NCI-H345 treated with DMSO at 0.1 percent for 48 hours (cell line): ENCODE measurements at regions not wholly inside any gene's neighbourhood (a gene's known extent, or its start where the extent isn't known, plus 50 kb on each side); places are given as distances from the start of the nearest gene placed in this dataset.

ENCODE experiments used
- DNase-seq: peaks from one replicate; lab custom pipeline; 2025; ENCODE audit not compliant: unreplicated experiment; lab: John Stamatoyannopoulos, UW

DNA sequence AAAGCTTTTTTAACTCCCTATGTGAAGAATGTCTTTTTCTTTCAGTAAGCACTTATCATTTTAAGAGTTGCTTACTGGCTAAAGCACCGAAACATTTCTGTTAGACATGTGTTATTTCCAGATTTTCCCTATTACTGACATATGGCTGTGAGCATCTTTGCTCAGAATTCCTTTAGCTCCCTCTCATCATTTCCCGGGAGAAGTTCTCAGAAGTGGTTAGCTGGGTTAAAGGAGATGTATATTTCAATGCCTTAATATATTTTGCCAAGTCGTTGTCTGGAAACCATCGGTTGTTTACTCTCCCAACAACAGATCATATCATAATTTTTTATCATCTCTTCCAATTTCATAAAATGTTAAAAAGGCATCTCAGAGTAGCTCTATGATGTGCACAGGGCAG is 396.5 kb downstream of the OCA2 start:
- DNase-seq: no peak

DNA sequence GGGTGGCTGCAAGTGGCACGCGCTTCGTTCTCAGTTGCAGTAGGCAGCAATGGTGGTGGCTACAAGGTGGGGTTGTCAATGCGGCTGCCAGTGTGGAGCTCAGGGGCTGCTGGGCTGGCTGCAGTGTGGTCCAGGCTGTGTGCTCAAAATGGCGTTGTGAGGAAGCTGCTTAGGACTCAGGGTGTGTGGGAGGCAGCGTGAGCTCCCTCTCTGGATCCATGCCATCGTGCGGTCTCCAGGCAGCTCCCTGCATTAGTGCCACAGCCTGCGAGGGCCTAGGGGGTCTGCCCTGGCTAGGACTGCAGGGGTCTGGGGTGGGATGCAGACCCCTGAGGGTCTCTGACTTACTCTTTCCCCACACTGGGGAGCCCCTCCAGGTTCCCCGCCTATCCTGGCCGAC is 397.2 kb downstream of the OCA2 start:
- no peak for DNase-seq

DNA sequence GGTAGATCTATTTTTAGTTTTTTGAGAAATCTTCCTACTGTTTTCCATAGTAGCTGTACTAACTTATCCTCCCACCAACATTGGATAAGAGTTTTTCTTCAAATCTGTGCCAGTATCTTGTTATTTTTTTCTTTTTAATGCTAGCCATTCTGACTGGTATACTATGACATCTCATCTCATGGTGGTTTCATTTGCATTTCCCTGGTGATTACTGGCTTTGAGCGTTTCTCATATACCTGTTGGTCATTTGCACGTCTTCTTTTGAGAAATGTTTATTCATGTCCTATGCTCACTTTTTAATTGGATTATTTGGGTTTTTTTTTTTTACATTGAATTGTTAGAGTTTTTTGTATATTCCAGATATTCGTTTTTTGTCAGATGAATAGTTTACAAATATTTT is 398.1 kb downstream of the OCA2 start:
- no peak for DNase-seq

DNA sequence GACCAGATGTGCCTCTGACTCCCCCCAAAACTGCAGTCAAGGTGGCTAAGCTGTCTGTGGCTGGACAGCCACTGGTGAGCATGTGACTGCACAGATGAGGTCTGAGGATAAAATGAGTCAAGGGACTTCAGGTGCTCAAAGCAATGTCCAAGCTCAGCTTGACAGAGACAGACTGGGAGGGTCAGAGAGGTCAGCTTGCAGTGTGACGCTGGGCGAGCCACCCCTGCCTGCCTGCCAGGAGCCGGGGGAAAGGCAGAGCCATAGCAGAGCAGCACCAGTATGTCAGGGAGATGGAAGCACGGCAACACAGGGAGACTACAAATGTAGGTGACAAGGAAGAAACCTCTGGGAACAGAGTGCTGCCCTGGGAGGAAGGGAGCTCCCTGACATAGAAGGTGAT is 399.4 kb downstream of the OCA2 start:
- DNase-seq: no peak

DNA sequence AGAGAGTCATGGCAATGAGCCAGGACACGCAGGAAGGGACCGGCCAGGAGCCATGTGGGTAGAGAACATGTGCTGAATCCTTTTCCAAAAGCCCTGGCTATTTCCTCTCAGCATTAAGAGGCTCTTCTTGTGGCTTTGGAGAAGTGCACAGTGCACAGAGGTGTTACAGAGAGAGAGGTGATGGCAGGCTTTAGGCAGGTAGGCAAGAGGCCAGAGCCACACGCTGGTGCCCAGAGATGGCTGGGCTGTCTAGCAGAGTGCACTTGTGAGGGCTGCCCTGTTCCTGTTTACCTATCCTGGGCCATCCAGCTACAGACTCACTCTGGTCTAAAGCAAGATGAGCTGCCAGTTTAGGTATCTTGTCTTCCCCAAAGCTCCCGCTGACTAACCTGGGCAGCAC is 402.6 kb downstream of the OCA2 start:
- no peak for DNase-seq

DNA sequence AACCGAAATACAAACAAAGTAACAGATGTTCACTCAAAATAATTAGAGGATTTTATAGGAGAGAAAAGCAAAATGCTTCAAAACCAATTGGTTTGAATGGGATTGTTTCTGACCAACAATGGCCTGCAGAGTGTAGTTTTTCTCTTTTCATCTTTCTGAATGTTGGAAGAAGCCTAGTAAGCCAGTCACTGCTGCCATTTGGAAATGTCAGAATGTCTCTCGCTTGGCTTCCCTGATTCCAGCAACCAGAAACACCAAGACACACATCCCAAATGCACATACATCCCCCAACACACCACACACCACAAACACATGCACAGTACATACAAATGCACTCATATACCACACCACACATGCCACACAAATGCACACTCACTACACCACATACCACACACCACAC is 403.4 kb downstream of the OCA2 start:
- DNase-seq: no peak

DNA sequence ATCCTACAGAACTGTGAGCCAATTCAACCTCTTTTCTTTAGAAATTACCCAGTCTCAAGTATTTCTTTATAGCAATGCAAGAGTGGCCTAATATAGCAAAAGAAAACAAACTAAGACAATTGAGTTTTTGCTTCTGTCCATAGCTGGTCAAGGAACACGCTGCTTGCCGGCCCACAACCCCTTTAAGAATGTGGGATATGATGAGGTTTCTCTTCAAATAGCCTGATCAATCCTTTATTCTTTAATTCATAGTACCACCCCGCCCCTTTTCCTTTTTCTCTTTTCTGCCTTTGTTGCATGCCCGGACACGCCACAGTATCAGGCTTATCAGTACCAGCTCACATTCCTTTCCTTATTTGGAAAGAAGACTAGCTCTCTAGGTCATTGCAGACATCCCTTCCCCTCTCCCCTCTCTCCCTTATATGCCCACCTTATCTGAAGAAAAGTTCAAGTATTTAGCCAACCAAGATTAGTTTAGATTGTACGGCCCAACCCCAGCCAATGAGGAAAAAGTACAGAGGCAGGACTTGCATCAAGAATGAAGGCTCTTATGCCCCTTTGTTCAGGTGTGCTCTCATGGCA is 404.5 kb downstream of the OCA2 start:
- no peak for DNase-seq

DNA sequence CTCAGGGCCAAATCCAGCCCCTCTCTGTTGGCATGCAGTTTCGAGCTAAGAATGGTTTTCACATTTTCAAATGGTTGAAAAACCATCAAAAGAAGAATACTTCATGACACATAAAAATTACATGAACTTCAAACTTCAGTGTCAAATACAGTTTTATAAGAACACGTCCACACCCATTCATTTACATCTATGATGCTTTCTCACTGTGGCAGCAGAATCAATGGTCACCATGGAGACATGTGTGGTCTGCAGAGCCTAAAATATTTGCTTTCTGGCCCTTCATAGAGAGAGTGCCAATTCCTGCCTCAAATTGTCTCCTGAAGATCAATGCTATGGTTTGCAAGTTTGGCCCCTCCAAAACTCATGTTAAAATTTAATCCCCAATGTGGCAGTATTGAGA is 405.8 kb downstream of the OCA2 start:
- DNase-seq: no peak

DNA sequence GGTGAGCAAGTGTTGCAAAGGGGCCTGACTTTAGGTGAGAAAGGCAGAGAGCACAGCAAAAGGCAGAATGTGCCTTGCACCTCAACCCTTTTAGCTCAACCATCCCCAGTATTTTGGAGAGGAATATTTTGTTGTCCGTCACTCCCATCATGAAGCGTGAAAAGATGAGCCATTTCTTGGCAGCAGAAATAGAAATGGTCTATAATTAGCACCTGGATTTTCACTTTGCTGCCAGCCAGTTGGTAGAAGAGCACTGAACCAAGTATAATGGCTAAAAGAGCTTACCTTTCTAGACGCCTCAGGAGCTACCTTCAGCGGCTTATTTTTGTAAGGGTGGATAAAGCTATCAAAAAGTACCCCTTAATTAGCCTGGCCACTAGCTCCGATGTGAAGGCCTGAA is 406.7 kb downstream of the OCA2 start:
- no peak for DNase-seq

DNA sequence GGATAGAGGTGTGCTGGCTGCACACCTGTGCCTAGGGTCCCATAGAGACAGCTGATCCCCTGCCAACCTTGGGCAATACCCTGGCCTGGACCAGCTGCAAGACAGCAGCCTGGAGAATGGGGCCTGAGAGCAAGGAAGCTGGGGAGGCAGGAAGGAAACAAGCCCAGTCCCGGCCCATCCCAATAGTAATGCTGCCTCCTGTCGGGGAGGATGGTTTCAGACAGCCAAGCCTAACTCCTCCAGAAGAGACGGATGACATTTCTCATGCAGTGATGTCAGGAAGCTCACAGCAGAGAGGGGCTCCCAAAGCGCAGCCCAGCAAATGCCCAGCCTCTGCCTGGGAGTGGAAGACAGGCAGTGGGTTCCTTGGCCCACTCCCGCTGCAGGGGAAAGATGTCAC is 408.8 kb downstream of the OCA2 start:
- no peak for DNase-seq

DNA sequence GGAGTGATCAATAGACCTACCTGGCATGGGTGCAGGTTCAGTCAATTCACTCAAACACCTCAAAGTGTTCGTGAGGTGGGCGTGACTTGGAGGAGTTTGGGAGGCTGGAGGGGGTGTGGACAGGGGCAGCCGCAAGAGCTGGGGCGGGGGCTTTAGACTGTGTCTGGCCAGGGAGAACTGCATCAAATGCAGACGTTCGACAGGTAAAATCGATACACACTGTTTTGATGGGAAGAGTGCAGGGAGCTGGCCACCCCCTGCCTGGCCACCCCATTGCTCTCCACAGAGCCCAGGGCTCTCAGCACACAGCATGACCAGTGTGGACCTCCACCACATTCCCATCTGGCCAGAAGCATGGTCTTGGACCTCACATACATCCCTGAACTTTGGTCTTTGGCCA is 412.1 kb downstream of the OCA2 start:
- no peak for DNase-seq

DNA sequence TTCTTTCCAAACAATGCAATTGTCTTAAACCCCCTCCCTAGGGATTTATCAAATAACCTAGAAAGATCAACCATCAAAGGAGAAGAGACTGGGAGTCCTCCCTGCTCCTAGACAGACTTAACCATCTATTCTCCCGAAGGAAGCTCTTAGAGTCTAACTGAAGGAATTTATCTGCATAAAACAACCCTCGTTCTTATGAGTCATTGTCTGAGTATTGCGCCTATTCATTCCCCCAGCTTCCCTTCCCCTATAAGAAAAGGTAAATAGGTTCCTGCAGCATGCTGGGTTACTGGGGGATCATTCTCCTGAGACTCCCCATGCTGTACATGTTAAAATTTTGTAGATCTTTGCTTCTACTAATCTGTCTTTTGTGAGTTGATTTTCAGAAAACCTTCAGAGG is 412.7 kb downstream of the OCA2 start:
- DNase-seq: no peak

DNA sequence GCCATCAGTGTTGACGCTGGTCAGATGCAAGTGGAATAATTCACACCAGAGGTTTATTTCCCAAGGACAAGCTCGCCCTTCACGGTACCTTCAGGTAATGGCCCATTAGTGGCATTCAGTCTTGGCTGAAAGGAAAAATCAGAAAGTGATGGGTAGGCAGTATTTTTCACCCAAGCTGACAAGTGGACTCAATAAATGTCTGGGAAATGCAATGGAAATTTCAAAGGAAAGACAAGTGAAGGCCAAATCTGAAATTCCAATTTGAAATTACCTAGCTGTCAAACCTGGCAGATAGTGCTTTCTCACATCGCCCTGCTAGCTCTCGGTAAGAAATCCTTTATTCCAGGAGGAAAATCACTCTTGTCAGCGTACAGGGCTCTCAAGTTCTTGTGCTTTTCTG is 413.5 kb downstream of the OCA2 start:
- DNase-seq: no peak

DNA sequence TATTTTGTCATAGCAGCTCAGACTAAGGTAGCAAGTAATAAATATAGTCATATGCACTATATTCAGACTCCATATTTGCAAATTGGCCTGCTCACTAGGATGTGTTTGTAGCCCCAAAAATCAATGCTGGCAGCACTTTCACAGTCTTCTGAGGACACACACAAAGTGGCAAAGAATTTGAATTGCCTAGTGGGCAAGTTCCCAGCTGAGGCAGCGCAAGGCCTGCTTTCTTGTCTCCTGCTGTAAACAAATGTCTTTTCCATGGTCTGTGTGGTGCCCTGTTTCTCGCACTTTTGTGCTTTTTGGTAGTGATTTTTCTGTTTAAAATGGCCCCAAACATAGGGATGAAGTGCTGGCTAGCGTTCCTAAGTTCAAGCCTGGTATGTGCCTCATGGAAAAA is 416.0 kb downstream of the OCA2 start:
- no peak for DNase-seq

DNA sequence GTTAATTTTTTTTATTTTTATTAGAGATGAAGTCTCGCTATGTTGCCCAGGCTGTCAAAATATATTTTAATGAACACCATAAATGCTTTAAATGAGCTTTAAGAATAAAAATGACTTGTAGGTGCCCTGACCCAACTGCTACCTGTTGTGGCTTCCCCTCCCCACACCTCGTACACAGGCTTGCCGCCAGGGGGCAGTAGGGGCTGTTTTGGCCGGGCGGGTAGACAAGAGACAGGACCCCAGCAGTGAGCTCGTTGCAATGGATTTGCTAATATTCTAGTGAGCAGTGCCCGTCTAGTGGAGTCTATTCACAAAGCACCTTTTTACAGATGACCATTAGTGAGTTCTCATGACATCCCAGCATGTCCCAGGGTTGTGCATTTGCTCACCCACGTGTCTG is 418.1 kb downstream of the OCA2 start:
- DNase-seq: no peak

DNA sequence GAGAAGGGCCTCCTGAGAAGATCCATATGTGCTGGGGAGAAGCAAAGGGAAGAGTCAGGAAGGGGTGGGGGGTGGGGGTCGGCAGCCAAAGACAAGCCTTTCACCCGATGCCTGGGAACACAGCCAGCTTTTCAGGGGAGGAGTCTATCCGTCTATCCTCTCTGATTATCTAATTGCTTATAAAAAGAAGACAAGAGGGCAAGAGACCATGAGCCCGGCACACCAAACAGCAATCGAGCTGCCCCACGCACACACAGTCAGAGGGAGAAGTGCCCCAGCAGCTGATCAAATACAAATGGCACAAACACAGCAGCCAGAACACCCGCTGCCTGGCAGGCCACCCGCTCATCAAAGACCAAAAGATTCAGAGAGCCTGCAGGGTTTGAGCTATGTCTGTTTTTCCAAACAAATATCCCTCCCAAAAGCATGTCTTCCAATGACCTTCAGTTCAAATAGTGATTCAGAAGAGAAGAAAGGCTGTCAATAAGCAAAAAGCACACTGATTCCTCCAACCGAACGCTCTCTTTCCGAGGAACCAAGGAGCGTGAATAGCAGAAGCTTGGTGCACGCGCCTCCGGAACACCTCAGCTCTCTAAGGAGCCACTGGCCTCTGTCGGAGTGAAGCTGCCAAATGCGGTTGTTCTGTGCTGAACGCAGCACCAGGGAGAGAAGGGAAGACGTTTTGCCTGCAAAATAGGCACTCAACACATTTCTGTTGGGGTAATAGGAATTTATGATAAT is 419.2 kb downstream of the OCA2 start:
- DNase-seq: peak; percentile 79

DNA sequence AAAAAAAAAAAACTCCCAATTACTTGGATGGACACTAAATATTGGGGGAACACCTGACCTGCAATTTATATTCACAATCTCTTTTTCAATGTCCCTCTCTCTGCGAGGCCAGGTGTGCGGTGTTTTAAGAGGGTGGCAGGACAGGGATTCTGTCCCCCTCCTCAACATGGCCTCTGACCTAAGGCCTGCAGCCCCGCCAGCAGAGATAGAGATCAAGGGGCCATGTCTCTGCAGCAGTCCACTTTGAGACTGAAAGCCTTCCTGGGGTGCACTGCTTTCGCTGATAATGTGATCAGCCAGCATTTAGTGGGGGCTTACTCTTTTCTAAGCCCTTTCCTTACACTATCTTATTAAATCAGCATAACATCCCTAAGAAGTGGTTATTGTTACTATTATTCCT is 419.9 kb downstream of the OCA2 start:
- no peak for DNase-seq

DNA sequence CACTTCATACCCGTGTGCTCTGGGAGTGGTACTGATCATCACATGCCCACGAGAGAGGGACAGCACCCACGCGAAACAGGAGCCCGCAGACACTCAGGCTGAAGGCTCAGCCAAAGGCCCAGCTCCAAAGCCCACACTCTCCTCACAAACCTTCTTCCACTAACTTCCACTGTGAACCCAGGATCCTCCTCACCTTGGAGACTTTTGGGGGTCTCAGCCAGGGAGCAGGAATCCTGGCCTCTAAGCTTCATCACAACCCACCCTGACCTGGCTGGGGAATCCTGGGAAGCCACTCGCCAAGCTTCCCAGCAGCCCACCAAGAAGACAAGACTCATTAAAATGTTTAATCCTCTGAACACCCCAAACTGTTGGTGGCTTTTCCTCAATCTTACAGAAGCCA is 421.2 kb downstream of the OCA2 start:
- DNase-seq: no peak

DNA sequence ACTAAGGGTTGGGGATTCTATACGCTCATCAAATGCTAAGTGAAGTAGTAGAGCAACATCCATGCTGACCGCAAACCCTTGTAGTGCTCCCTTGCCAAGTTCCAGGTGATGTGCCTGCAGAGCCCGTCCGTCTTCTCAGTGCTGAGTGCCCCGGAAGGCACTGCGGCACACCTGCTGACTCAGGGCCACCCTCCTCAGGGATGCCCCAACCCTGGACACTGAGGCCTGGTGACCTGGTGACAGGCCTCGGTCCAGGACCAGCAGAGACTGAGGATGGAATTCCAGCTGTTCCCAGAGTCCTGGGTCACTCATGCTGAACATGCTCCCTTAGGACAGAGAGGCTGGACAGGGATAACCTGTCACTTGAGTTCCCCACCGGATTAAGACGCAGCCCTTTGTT is 422.5 kb downstream of the OCA2 start:
- no peak for DNase-seq

DNA sequence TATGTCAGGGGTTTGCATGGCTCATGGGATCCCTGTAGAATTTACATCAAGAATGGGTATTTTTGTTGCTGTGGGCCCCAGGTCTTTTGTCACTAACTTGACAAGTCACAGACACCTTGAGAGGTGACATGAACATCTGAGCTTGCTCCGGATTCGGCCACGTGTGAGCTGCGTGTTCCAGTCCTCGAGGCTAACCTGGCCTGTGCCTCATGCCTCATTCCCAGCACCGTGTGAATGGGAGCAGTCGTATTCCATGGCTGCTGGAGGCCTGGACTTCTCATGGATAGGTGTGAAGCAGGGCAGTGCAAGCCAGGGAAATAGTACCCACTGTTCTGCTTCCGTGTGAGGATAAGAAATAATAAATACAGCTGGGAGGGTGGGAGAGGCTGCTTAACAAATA is 423.5 kb downstream of the OCA2 start:
- no peak for DNase-seq

DNA sequence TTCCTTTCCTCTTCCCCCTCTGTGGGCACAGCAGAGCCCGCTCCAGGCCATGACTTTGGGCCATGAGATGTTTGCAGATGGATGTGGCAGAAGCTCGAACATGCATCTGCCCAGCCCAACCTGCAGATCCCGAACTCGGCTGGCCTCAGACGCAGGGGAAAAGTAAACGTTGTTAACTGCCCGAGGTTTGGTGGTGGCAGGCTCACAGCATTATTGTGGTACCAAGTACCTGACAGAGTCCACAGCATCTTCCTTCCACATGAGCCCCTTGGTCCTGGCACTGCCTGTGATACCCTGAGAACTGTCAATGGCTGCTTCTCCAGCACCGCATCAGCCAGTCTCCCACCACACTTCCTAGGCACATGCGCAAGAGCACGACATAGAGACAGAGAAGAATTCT is 424.3 kb downstream of the OCA2 start:
- DNase-seq: no peak

DNA sequence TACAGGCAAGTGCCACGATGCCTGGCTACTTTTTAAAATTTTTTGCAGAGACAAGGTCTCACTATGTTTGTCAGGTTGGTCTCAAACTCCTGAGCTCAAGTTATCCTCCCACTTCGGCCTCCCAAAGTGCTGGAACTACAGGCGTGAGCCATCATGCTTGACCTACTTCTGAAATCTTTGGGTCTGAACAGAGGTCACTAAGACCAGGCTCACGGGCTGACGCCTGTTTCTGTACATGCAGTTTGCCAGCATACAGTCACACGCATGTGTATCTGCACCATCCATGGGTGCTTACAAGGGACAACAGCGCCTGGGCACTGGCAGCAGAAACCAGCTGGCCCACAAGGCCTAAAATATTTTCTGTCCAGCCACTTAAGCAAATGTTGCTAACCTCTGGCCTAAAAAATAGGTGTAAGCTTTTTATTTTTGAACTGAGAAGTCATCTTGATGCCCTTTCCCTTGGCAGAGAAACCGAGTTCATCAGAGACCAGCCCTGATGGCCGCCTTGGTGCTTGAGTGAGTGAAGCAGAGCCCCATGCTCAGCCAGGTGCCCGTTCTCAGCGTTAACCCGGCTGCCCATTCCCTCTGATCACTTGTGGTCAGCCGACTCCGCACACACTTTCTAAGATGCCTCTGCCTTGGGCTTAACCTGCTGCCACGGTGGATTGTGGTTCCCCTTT is 425.2 kb downstream of the OCA2 start:
- no peak for DNase-seq

DNA sequence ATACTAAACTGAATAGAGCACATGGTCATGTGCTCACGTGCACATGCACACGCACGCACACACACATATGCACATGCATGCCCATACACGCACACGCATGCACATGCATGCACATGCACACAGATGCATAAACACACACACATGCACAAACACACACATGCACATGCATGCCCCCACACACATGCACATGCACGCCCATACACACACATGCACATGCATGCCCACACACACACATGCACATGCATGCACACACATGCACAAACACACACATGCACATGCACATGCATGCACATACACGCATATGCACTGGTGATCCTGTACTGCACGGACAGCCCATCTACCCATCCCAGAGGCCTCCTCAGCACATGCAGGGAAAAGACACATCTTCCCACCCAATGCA is 426.6 kb downstream of the OCA2 start:
- DNase-seq: no peak
